GM19023 (cell line): ENCODE measurements at regions not wholly inside any gene's neighbourhood (a gene's known extent, or its start where the extent isn't known, plus 50 kb on each side); places are given as distances from the start of the nearest gene placed in this dataset.
"Not testable (repeated sequence)": the region's sequence is repeated elsewhere in the genome, so short reads cannot be mapped to it uniquely, and the experiment has no call there.

Source experiments
- ATAC-seq: cut with Tn5 transposase; IDR thresholded peaks from one replicate; pipeline ENCODE4 v1.9.1; 2021; ENCODE audit warnings: mild to moderate bottlenecking, moderate library complexity; ENCODE audit not compliant: unreplicated experiment

DNA sequence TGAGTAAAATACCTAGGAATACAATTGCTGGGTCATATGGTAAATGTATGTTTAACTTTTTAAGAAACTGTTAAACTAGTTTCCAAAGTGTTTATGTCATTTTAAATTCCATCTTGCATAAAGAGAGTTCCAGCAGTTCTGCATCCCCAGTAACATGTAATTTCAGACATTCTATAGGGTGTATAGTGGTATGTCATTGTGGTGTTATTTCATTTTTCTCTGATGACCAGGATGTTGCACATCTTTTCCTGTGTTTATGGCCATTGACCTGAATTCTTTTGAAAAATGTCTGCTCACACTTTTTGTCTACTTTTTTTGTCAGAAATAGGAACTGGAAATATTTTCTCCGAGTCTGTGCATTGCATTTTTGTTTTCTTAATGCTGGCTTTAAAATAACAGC lies 128.9 kb downstream of the TMEM200A start:
- ATAC-seq = no peak

DNA sequence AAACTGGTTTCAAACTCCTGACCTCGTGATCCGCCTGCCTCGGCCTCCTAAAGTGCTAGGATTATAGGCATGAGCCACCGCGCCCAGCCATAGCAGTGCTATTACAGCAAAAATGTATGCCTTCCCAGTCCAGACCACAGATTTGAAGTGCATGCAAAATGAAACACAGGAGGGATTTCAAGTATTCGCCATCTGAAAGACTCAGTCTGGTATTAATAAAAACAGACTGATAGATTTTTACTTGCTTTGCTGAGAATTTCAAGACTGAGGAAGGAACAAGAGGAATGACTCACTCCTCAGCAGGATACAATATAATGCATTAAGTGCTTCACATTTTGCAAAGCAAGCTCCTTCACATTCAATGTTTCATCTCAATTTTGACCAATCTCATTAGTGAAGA lies 134.9 kb downstream of the TMEM200A start:
- ATAC-seq = no peak

DNA sequence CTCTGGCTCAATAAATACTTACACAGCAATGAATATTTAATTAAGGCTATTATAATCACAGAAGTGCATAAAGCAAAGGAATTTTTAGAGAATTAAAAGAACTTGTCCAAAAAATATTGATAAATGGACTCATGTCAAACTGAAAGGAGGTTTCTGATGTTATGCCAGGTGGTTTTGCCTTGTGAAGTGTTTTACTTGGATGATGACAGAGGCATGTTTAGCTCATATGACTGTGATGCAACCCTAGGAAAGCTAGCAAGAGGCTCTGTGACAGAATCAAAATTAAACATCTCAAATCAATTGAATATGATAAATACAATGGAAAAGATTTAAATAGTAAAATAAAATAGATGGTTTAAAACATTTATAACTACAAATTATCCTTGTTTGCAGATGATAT lies 137.3 kb downstream of the TMEM200A start:
- ATAC-seq = no peak

DNA sequence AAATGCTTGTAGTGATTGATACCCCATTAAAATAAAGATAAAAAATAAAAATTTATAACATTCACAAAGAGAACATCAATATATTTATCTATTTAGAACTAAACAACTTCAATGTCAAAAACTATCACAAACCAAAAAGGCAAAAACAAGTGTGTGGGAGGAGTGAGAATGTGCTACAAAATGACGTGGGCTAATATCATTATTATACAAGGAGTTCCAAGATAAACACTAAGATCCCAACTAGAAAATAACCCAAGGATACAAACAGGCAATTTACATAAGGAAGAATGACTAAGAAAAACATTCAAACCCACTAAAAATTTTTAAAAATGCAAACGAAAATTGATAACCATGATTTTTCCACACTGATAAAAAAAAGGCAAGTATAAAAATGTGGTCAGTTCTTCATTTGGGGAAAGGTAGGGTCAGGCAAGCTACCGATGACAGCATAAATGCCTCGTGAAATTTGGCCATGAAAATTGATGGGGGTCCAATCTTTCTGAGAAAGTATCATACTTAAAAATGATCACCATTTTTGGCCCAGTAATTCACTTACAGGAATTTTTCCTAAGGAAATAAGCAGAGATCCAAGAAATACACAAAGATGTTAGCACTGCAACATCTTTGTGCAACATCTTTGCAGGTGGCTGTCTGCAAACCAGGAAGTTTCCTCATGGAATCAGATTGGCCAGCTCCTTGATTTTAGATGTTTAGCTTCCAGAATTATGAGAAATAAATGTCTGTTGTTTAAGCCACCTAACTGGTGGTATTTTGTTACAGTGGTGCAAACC lies 140.2 kb downstream of the TMEM200A start:
- ATAC-seq = no peak

DNA sequence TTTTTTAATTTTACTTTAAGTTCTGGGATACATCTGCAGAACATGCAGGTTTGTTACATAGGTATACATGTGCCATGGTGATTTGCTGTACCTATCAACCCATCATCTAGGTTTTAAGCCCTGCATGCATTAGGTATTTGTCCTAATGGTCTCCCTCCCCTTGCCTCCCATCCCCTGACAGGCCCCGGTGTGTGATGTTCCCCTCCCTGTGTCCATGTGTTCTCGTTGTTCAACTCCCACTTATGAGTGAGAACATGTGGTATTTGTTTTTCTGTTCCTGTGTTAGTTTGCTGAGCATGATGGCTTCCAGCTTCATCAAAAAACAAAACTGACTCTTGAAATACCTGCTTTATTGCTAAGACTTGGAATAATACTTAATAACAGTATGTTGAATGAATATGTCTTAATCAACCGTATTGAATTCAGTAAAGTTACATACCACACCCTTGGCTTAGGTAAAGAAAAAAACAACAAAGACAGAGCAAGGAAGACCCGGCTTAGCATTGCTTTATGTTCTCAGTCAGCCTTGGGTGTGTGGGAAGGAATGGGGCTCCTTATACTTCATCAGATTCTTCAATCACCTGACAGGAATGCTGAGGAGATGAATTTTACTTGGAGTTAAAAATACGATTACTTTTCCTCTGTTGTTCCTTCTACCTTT lies 141.3 kb downstream of the TMEM200A start:
- not testable (repeated sequence) for ATAC-seq

DNA sequence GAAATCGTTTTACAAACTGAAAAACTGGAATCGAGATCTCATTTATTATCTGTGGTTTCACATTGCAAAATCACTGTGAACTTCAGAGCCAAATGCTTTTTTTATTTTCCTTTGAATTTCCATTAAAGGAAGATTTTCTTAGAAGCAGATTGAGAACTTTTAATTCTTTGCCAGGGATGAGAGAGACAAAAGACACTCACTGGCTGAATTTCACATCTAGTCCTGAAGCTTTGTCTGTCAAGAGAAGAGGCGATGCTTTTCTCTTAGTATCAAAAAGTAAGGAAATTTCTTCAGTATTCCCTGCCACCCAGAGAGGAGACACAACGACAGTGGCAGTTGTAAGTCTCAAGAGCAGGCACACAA lies 141.8 kb downstream of the TMEM200A start:
- ATAC-seq = no peak

DNA sequence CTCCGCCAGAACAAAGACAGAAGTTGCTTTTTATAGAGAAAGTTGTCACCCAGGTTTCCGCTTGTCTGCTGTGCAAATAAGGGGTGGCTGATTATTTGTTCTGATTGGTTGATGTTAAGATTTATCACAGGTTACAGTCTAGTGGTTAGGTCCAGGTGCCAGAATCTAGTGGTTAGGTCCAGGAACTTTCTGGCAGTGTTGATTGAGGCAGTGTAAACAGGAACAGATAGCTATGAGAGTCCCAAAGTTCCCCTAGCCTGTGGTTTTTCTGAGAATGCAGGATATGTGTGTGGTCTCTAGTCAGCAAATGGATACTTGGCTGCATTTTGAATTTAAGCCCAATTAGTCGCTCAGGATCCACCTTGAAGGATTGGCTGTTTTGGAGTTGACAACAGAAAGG lies 148.0 kb downstream of the TMEM200A start:
- no peak for ATAC-seq

DNA sequence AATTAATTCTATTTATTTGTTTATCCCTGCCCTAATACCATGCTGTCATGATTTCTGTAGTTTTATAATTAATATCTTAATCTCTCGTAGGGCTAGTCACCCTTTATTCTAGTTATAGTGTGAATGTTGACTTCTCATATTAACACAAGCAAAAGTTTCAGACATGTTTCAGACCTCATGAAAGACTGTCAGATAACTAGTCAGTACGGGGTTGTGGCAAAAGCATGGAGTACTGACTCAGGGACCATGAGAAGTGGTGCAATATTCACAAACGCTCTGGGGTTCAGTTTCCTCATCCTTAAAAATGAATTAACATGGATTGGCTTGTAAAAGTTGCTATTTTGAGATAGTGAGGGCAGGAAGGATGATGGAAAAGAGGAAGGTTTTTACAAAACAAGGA lies 148.9 kb downstream of the TMEM200A start:
- ATAC-seq = no peak

DNA sequence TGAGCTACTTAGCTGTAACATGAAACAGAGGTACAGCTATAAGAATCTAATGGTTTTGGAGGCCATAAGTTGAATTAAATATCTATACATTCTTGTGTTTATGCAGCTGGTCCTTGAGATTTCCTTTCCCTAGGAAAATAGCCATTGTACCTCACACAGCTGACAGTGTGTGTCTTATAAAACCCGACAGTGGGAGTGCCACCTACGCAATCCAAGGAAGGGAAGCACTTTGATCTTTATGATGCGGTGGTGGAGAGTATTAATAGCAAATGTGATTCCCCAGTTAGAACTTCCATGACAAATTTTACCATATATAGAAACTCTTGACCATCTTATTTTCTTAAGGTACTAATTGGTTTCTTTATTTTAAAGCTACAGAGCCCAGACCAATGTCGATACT lies 149.5 kb downstream of the TMEM200A start:
- no peak for ATAC-seq

DNA sequence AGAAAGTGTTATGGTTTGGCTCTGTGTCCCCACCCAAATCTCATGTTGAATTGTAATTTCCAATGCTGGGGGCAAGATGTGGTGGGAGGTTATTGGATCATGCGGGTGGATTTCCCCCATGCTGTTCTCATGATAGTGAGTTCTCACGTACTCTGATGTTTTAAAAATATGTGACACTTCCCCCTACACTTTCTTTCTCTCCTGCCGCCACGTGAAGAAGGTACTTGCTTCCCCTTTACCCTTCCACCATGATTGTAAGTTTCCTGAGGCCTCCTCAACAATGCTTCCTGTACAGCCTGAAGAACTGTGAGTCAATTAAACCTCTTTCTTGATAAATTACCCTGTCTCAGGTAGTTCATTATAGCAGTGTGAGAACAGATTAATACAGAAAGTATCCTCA lies 150.8 kb downstream of the TMEM200A start:
- ATAC-seq = no peak

DNA sequence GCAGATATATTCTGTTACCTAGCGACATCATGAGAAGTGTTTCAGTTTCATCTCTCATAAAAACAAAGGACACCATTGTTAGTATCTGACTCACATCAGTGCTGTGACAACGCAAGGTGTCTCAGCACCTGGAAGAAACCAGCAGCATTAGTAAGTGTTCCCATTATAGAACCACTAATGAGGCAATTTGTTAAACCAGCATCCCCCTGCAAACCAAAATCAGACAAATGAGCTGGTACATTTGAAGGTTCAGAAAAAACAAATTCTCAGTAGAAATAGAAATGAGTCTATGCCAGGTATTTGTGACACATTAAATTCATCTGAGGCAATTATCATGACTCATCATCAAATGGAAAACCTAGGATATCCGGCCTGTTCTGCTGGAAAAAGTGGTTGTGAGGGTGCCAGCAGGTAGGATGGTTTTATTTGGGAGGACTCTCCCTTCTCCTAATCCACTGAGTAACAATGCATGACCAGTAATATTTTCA lies 151.7 kb downstream of the TMEM200A start:
- peak; percentile 89 for ATAC-seq

DNA sequence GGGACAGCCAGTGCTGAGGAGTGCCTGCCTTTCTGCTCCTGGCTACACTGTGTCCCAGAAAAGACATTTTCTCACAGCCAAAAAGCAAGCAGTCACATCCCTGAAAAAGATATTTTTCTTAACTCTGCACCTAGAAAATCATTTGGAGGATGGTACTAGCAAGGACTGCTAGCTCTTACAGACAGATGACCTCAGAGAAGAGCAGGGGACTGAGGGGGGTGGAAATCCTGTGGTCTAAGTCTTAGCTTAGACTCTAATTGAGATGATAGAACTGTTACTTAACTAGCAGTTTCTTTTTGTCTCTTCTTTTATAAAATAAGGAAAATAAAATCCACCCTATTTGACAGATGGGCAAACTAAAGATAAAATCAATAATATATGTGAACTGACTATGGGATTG lies 152.8 kb downstream of the TMEM200A start:
- no peak for ATAC-seq

DNA sequence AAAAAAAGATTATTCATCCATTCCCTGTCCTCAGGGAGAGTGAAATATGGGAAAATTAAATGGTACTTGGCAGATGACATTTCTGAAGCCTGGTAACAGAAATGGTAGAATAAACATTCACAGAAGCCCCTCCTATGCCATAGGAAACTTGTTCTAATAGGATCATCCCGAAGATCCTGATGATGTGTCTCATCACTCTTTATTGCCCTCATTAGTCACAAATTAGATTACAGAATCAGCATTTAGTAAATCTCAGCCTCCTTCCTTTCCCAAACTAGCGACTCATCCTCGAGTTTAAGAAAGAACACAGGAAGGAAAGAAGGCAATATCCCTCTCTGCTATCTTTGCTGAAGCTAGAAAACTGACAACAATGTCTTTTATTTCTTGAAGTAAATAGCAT lies 154.4 kb downstream of the TMEM200A start:
- no peak for ATAC-seq

DNA sequence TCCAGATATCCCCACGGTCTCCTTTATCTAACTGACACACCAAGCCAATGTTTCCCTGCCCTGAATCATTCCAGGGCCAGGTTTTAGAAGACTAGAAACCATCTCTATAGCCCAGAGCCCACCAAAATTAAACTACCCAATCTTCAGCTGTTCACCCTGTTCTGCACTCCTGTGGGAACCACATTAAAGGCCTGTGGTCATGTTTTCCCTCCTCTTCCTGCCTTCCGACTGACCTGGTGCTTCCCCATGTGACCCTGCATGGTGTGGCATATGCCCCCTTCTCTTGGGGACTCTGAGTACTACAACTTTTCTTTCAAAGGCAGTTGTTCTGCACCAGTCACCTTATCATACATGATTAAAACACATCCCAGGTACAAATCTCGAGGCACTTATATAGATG lies 155.0 kb downstream of the TMEM200A start:
- ATAC-seq = no peak

DNA sequence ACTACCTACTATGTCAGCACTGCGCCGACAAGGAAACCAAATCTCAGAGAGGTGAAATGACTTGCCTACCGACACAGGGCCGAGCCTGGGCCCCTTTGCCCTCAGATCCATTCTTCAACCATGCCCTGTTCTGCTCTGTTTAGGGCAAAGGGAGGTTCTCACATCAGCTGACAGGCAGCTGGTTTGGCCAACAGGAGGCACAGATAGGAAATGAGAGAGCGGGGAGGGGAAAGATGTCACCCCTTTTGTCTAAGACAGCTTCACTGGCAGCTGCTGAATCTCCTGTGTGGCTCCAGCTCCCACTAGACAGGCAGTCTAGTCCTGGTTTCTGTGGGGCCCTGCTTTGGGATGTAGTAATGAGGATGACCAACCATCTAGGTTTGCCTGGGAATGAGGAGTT lies 158.7 kb downstream of the TMEM200A start:
- ATAC-seq = peak; percentile 39

DNA sequence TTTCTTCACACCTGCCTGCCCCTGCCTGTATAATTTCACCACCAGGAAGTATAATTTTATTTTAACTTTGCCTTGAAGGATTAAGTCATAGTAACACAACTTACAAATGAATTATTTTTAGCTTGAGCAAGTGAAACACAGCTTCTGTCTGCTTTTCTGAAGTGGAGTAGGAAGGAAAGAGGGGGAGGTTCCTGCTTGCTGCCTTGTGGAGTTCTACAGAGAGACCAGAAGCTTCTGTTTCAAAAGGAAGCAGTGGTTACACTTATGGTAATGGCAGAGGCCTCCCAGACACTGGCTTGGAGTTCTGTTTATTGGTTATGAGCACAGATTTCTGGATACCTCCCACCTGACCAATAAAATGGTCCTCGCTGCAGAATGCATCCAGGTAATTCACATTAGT lies 159.6 kb downstream of the TMEM200A start:
- no peak for ATAC-seq

DNA sequence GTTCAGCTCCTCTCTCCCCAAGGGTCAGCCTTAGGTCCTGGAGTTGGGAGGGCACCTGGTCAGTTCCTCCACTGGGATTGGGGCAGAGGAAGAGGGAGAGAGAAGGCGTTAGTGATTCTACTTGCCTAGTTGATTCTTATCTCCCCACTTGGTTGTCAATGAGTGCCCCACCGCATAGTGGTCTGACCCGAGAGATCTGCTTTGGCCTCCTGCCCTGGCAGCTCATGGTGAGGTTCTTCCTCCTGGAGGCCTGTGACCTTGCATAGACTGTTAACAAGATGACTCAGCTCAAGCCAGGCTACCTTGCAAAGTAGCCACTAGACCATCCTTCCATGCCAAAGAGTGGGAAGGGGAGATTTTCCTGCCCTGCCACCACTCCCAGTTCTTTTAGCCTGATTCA lies 160.6 kb downstream of the TMEM200A start:
- ATAC-seq = no peak

DNA sequence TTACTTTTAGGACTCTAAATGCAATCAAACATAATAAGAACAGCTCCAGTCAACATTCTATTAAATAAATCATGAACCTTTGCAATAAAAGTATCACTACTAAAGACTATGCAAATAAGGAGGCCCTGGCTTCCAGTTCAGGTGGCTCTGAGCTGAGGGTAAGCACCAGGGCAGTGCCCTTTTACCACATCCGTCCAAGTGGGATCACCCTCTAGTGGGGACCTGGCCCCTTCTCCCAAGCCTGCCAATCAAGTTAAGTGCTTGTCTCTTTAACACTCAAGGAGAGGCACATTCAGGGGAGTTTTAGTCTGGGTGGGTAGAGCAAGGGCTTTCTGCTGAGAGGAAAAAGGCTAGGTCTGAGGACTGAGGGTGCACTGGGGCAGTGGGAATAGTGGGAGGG lies 161.4 kb downstream of the TMEM200A start:
- no peak for ATAC-seq

DNA sequence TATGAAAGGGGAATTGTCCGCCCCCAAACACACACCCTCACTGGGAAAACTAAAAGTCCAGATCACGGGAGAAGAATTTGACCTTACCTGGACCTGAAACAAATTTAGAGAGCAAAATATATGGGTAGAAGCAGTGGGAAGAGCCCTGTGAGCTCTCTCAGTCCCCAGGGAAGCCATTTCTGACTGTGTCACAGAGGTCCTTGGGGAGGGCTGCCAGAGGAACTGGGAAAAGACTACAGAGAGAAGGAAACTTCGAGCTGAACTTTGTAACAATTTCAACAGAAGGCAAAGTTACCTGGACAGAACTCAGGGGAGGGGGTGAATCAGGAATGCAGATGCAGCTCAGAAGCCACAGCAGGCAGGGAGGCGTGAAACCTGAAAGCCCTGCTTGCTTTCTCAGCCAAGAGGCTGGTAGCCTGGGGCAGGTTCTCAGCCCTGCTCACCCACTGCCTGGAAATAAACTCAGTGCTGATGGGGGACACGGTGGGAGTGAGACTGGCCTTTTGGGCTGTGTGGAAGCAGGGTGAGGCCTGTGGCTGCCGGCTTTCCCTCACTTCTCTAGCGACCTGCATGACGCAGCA lies 163.8 kb downstream of the TMEM200A start:
- ATAC-seq = no peak

DNA sequence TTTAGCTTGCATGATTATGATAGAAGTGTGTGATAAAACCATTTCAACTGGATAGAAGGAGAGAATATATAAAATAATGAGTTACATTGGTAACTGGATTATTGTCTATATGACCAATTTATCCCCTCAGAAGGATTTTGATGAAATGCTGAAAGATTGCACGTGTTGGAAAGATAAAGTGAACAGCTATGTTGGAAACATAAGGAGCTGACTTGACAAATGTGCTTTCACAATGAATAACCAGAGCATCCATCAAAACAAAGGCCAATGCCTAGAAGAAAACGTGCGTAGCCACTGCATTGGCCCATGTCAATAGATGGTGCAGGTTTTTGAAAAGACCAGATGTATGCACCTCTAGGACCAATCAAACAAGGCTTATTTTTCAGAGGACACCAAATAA lies 168.8 kb downstream of the TMEM200A start:
- ATAC-seq = no peak

DNA sequence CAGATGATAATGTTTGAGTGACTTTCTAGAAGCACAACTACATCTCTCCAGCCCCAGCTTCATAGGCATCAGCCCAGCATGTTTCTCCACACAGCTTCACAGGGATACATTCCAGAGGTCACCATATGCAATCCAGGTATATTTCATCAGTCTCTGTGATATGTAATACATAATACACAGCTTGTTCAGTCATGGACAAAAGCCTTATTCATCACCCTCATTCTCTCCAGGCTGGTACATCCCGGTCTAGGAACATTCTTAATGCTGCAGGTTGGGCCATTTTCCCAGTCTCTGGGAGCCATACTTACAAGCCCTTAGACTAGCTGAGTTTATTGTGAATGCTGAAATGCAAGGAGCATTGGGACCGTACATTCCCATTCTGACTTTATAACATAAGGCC lies 169.4 kb downstream of the TMEM200A start:
- no peak for ATAC-seq

DNA sequence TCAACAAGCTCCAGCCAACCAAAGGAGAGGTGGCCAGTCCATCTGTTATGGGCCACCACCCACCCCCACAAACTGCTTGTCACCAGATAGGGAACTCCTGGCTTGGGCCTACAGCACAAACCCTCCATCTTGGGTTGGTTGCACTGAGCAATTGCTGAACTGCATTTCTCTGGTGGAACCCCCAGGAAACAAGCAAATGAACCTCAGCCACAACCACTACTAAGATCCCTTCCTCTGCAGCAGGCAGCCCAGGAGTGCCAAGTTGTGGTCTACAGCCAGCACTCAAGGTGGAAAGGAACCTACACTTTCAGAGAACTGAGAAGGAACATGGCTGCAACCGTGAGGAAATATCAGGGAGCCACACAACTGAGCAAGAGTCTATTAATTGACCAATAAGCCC lies 171.6 kb downstream of the TMEM200A start:
- no peak for ATAC-seq
